ENCODE measurements at regions not wholly inside any gene's neighbourhood (a gene's known extent, or its start where the extent isn't known, plus 50 kb on each side); places are given as distances from the start of the nearest gene placed in this dataset.

GRCh38 chr14:104322531-104323366 is 184.4 kb downstream of the KIF26A start:
- no peak for DNase-seq

GRCh38 chr14:104323551-104324175 is 185.3 kb downstream of the KIF26A start:
- no peak for DNase-seq

- DNase-seq = peak; percentile 40
Measured at GRCh38 chr14:104326848-104327247, 188.5 kb downstream of the KIF26A start.

- DNase-seq = no peak
Measured at GRCh38 chr14:104328607-104329006, 190.2 kb downstream of the KIF26A start.

- no peak for DNase-seq
Measured at GRCh38 chr14:104329793-104330192, 191.4 kb downstream of the KIF26A start.

- no peak for DNase-seq
Measured at GRCh38 chr14:104331871-104332605, 193.7 kb downstream of the KIF26A start.

- no peak for DNase-seq
Measured at GRCh38 chr14:104332634-104333270, 194.4 kb downstream of the KIF26A start.

GRCh38 chr14:104333646-104334423 is 195.4 kb downstream of the KIF26A start:
- no peak for DNase-seq

- no peak for DNase-seq
Measured at GRCh38 chr14:104334424-104335161, 196.2 kb downstream of the KIF26A start.

- no peak for DNase-seq
Measured at GRCh38 chr14:104335176-104335575, 196.8 kb downstream of the KIF26A start.

- DNase-seq = no peak
Measured at GRCh38 chr14:104335611-104336010, 197.2 kb downstream of the KIF26A start.

- no peak for DNase-seq
Measured at GRCh38 chr14:104337351-104337750, 199.0 kb downstream of the KIF26A start.

GRCh38 chr14:104339361-104339760 is 201.0 kb downstream of the KIF26A start:
- no peak for DNase-seq

- no peak for DNase-seq
Measured at GRCh38 chr14:104339829-104340228, 201.4 kb downstream of the KIF26A start.

GRCh38 chr14:104341532-104342434 is 203.4 kb downstream of the KIF26A start:
- DNase-seq = peak; percentile 11

- DNase-seq = no peak
Measured at GRCh38 chr14:104342435-104343293, 204.3 kb downstream of the KIF26A start.

GRCh38 chr14:104343294-104343625 is 204.9 kb downstream of the KIF26A start:
- no peak for DNase-seq

- DNase-seq = no peak
Measured at GRCh38 chr14:104343690-104344640, 205.6 kb downstream of the KIF26A start.
